ENCODE measurements at regions not wholly inside any gene's neighbourhood (a gene's known extent, or its start where the extent isn't known, plus 50 kb on each side); places are given as distances from the start of the nearest gene placed in this dataset.

GRCh38 chr18:21955757-21956652 lies 213.4 kb upstream of the GATA6 start:
- DNase-seq, result peak; percentile 37 to 83 (median 69)
- no peaks in the 10 kb centered on the region for H3K9me3 ChIP-seq
- no peaks in the 10 kb centered on the region for H3K4me1 Mint-ChIP-seq
- H3K27me3 ChIP-seq (replicated peaks in 1 of 2; ENCODE audit: control insufficient read depth in 2 of 2, extremely low read depth in 1 of 2, insufficient read depth in 2 of 2, low read length in 1 of 2), result no peaks in the 10 kb centered on the region
- no peaks in the 10 kb centered on the region for H3K4me1 ChIP-seq (ENCODE audit: control insufficient read depth in 1 of 2, extremely low read depth in 1 of 2, insufficient read depth in 2 of 2, low read length in 2 of 2)
- no peak overlapping the region for H3K27ac ChIP-seq (ENCODE audit: low read length)
- no peak overlapping the region for H3K4me3 Mint-ChIP-seq
- no peaks in the 10 kb centered on the region for H3K36me3 ChIP-seq (ENCODE audit: control insufficient read depth in 2 of 2, extremely low read depth in 1 of 2, insufficient read depth in 1 of 2, low read length in 1 of 2)
- ATAC-seq (replicated peaks in 1 of 4), result peak; percentile 71 to 89 (median 83)
- H3K4me3 ChIP-seq (ENCODE audit: control insufficient read depth in 1 of 2, extremely low read depth in 1 of 2, low read length in 1 of 2), result no peak overlapping the region
- ChIA-PET POLR2A (interaction anchor here in 1 of 2 donors (0.6 kb wide), 1 partner anchor 553 kb away, joined by 3 read pairs; no protein-coding TSS in a partner anchor), CTCF (interaction anchor here (0.5 to 1.7 kb wide), 7 partner anchors 21 to 765 kb away, joined by 3 to 16 read pairs (median 3); no protein-coding TSS in a partner anchor)
- H3K36me3 Mint-ChIP-seq, result no peaks in the 10 kb centered on the region
- H3K9me3 Mint-ChIP-seq, result no peaks in the 10 kb centered on the region
- WGBS (ENCODE audit: insufficient coverage), result 32% methylated on average over 4 of the region's 8 CpGs
- peaks cover 20 to 38% of the 10 kb centered on the region in 2 donors for H3K27me3 Mint-ChIP-seq
- H3K27ac Mint-ChIP-seq, result no peak overlapping the region

- Mint-ChIP-seq H3K4me1 (no peaks in the 10 kb centered on the region), H3K4me3 (no peak overlapping the region), H3K36me3 (no peaks in the 10 kb centered on the region), H3K9me3 (no peaks in the 10 kb centered on the region), H3K27me3 (peaks cover 15 to 27% of the 10 kb centered on the region in 2 donors), H3K27ac (no peak overlapping the region)
- no peaks in the 10 kb centered on the region for H3K36me3 ChIP-seq (ENCODE audit: control insufficient read depth in 2 of 2, extremely low read depth in 1 of 2, insufficient read depth in 1 of 2, low read length in 1 of 2)
- 87% methylated on average over 8 of the region's 8 CpGs for WGBS (ENCODE audit: insufficient coverage)
- H3K9me3 ChIP-seq, result no peaks in the 10 kb centered on the region
- ChIA-PET CTCF (interaction anchor here (0.6 to 0.7 kb wide), 2 partner anchors 10 to 326 kb away, joined by 3 read pairs; no protein-coding TSS in a partner anchor), POLR2A (no interaction called here)
- H3K27ac ChIP-seq (ENCODE audit: low read length), result no peak overlapping the region
- H3K4me3 ChIP-seq (ENCODE audit: control insufficient read depth in 1 of 2, extremely low read depth in 1 of 2, low read length in 1 of 2), result no peak overlapping the region
- no peaks in the 10 kb centered on the region for H3K4me1 ChIP-seq (ENCODE audit: control insufficient read depth in 1 of 2, extremely low read depth in 1 of 2, insufficient read depth in 2 of 2, low read length in 2 of 2)
- H3K27me3 ChIP-seq (replicated peaks in 1 of 2; ENCODE audit: control insufficient read depth in 2 of 2, extremely low read depth in 1 of 2, insufficient read depth in 2 of 2, low read length in 1 of 2), result no peaks in the 10 kb centered on the region
- no peak for DNase-seq
- ATAC-seq (replicated peaks in 1 of 4), result no peak
These were observed 211.1 kb upstream of the GATA6 start for GRCh38 chr18:21958263-21958662.

GRCh38 chr18:21958707-21959450 lies 210.5 kb upstream of the GATA6 start:
- CTCF ChIA-PET, result interaction anchor here (0.6 to 0.7 kb wide), 2 partner anchors 9 to 326 kb away, joined by 3 read pairs; no protein-coding TSS in a partner anchor

GRCh38 chr18:21960189-21960588 lies 209.2 kb upstream of the GATA6 start:
- Histone ChIP-seq H3K9me3 (no peaks in the 10 kb centered on the region), H3K4me3 (ENCODE audit: control insufficient read depth in 1 of 2, extremely low read depth in 1 of 2, low read length in 1 of 2) (no peak overlapping the region), H3K4me1 (ENCODE audit: control insufficient read depth in 1 of 2, extremely low read depth in 1 of 2, insufficient read depth in 2 of 2, low read length in 2 of 2) (no peaks in the 10 kb centered on the region), H3K27ac (ENCODE audit: low read length) (no peak overlapping the region), H3K36me3 (ENCODE audit: control insufficient read depth in 2 of 2, extremely low read depth in 1 of 2, insufficient read depth in 1 of 2, low read length in 1 of 2) (no peaks in the 10 kb centered on the region), H3K27me3 (replicated peaks in 1 of 2; ENCODE audit: control insufficient read depth in 2 of 2, extremely low read depth in 1 of 2, insufficient read depth in 2 of 2, low read length in 1 of 2) (peaks cover 0 to 3% of the 10 kb centered on the region in 2 experiments)
- ChIA-PET POLR2A (no interaction called here), CTCF (no interaction called here)
- no peak overlapping the region for H3K4me3 Mint-ChIP-seq
- WGBS (ENCODE audit: insufficient coverage), result 56% methylated on average over 4 of the region's 8 CpGs
- no peak for ATAC-seq (replicated peaks in 1 of 4)
- no peaks in the 10 kb centered on the region for H3K4me1 Mint-ChIP-seq
- no peaks in the 10 kb centered on the region for H3K36me3 Mint-ChIP-seq
- peaks cover 14 to 17% of the 10 kb centered on the region in 2 donors for H3K27me3 Mint-ChIP-seq
- DNase-seq, result no peak
- H3K27ac Mint-ChIP-seq, result no peak overlapping the region
- no peaks in the 10 kb centered on the region for H3K9me3 Mint-ChIP-seq

More at GRCh38 chr18:21958707-21959450, 210.5 kb upstream of the GATA6 start:
- Mint-ChIP-seq H3K27ac (no peak overlapping the region), H3K36me3 (no peaks in the 10 kb centered on the region), H3K9me3 (no peaks in the 10 kb centered on the region), H3K27me3 (peaks cover 14 to 22% of the 10 kb centered on the region in 2 donors), H3K4me3 (no peak overlapping the region), H3K4me1 (no peaks in the 10 kb centered on the region)
- no peak for DNase-seq
- ATAC-seq (replicated peaks in 1 of 4), result no peak
- Histone ChIP-seq H3K4me1 (ENCODE audit: control insufficient read depth in 1 of 2, extremely low read depth in 1 of 2, insufficient read depth in 2 of 2, low read length in 2 of 2) (no peaks in the 10 kb centered on the region), H3K9me3 (no peaks in the 10 kb centered on the region), H3K27me3 (replicated peaks in 1 of 2; ENCODE audit: control insufficient read depth in 2 of 2, extremely low read depth in 1 of 2, insufficient read depth in 2 of 2, low read length in 1 of 2) (peaks cover 0 to 3% of the 10 kb centered on the region in 2 experiments), H3K36me3 (ENCODE audit: control insufficient read depth in 2 of 2, extremely low read depth in 1 of 2, insufficient read depth in 1 of 2, low read length in 1 of 2) (no peaks in the 10 kb centered on the region), H3K4me3 (ENCODE audit: control insufficient read depth in 1 of 2, extremely low read depth in 1 of 2, low read length in 1 of 2) (no peak overlapping the region), H3K27ac (ENCODE audit: low read length) (no peak overlapping the region)
- 78% methylated on average over 4 of the region's 5 CpGs for WGBS (ENCODE audit: insufficient coverage)
- POLR2A ChIA-PET, result no interaction called here

- Mint-ChIP-seq H3K9me3 (no peaks in the 10 kb centered on the region), H3K36me3 (no peaks in the 10 kb centered on the region), H3K4me1 (no peaks in the 10 kb centered on the region), H3K27me3 (peaks cover 7 to 9% of the 10 kb centered on the region in 2 donors), H3K27ac (no peak overlapping the region), H3K4me3 (no peak overlapping the region)
- ChIA-PET POLR2A (no interaction called here), CTCF (interaction anchor here in 1 of 2 donors (0.6 kb wide), 2 partner anchors 475 to 752 kb away, joined by 3 to 4 read pairs; no protein-coding TSS in a partner anchor)
- Histone ChIP-seq H3K4me1 (ENCODE audit: control insufficient read depth in 1 of 2, extremely low read depth in 1 of 2, insufficient read depth in 2 of 2, low read length in 2 of 2) (no peaks in the 10 kb centered on the region), H3K4me3 (ENCODE audit: control insufficient read depth in 1 of 2, extremely low read depth in 1 of 2, low read length in 1 of 2) (no peak overlapping the region), H3K27ac (ENCODE audit: low read length) (no peak overlapping the region), H3K27me3 (replicated peaks in 1 of 2; ENCODE audit: control insufficient read depth in 2 of 2, extremely low read depth in 1 of 2, insufficient read depth in 2 of 2, low read length in 1 of 2) (peaks cover 0 to 3% of the 10 kb centered on the region in 2 experiments), H3K36me3 (ENCODE audit: control insufficient read depth in 2 of 2, extremely low read depth in 1 of 2, insufficient read depth in 1 of 2, low read length in 1 of 2) (no peaks in the 10 kb centered on the region), H3K9me3 (no peaks in the 10 kb centered on the region)
- DNase-seq (no peak), ATAC-seq (replicated peaks in 1 of 4) (no peak)
- 94% methylated on average over 2 of the region's 5 CpGs for WGBS (ENCODE audit: insufficient coverage)
These were observed 206.1 kb upstream of the GATA6 start for GRCh38 chr18:21963336-21963735.

GRCh38 chr18:21968338-21968737 lies 201.1 kb upstream of the GATA6 start:
- CTCF ChIA-PET, result interaction anchor here in 1 of 2 donors (1.0 kb wide), 1 partner anchor 10 kb away, joined by 3 read pairs; no protein-coding TSS in a partner anchor
- ATAC-seq (replicated peaks in 1 of 4), result no peak
- no peak overlapping the region for H3K27ac Mint-ChIP-seq

More at GRCh38 chr18:21968338-21968737, 201.1 kb upstream of the GATA6 start:
- no peaks in the 10 kb centered on the region for H3K4me1 Mint-ChIP-seq
- Histone ChIP-seq H3K27ac (ENCODE audit: low read length) (no peak overlapping the region), H3K4me3 (ENCODE audit: control insufficient read depth in 1 of 2, extremely low read depth in 1 of 2, low read length in 1 of 2) (no peak overlapping the region), H3K36me3 (ENCODE audit: control insufficient read depth in 2 of 2, extremely low read depth in 1 of 2, insufficient read depth in 1 of 2, low read length in 1 of 2) (no peaks in the 10 kb centered on the region), H3K4me1 (ENCODE audit: control insufficient read depth in 1 of 2, extremely low read depth in 1 of 2, insufficient read depth in 2 of 2, low read length in 2 of 2) (no peaks in the 10 kb centered on the region), H3K9me3 (no peaks in the 10 kb centered on the region), H3K27me3 (replicated peaks in 1 of 2; ENCODE audit: control insufficient read depth in 2 of 2, extremely low read depth in 1 of 2, insufficient read depth in 2 of 2, low read length in 1 of 2) (peaks cover 0 to 5% of the 10 kb centered on the region in 2 experiments)
- no peak for DNase-seq
- no peak overlapping the region for H3K4me3 Mint-ChIP-seq
- 85% methylated on average over 4 of the region's 4 CpGs for WGBS (ENCODE audit: insufficient coverage)
- POLR2A ChIA-PET, result no interaction called here
- peaks cover 0 to 11% of the 10 kb centered on the region in 2 donors for H3K27me3 Mint-ChIP-seq
- no peaks in the 10 kb centered on the region for H3K36me3 Mint-ChIP-seq
- no peaks in the 10 kb centered on the region for H3K9me3 Mint-ChIP-seq
